Erythroblast (primary cell): ENCODE measurements at regions not wholly inside any gene's neighbourhood (a gene's known extent, or its start where the extent isn't known, plus 50 kb on each side); places are given as distances from the start of the nearest gene placed in this dataset.

Source experiments
- GATA1 ChIP-seq: IDR thresholded peaks from 2 replicates; pipeline ENCODE4 v1.6.1; 2011; ENCODE audit warnings: low read depth, mild to moderate bottlenecking, control low read depth, low read length, moderate library complexity
- POLR2A ChIP-seq: IDR thresholded peaks from 2 replicates; pipeline ENCODE4 v1.6.1; 2011; ENCODE audit warnings: mild to moderate bottlenecking, low read length

- TF ChIP-seq POLR2A, result no peak
- no peak for TF ChIP-seq GATA1
Measured at GRCh38 chr12:107493135-107493494, 192.5 kb upstream of the PWP1 start.
